ENCODE measurements at regions not wholly inside any gene's neighbourhood (a gene's known extent, or its start where the extent isn't known, plus 50 kb on each side); places are given as distances from the start of the nearest gene placed in this dataset.

- TF ChIP-seq ZNF318 (CRISPR knock-in tag; IDR thresholded peaks at IDR 0.05) (no peak; the same call in 1 of the 2 replicates), ZNF670 (CRISPR knock-in tag; IDR thresholded peaks at IDR 0.05; ENCODE audit: borderline replicate concordance) (peak; percentile 45; the same call in 1 of the 2 replicates), TIGD3 (CRISPR knock-in tag; IDR thresholded peaks at IDR 0.05; ENCODE audit: borderline replicate concordance) (peak; percentile 32; the same call in 1 of the 2 replicates), ZHX2 (IDR thresholded peaks at IDR 0.05; ENCODE audit: low read depth) (no peak), ZHX2 (CRISPR knock-in tag; IDR thresholded peaks at IDR 0.05; ENCODE audit: borderline replicate concordance) (no peak), ZBTB34 (CRISPR knock-in tag; IDR thresholded peaks at IDR 0.05) (peak; percentile 85; the same call in 1 of the 2 replicates), ZNF589 (CRISPR knock-in tag; conservative IDR thresholded peaks at IDR 0.05) (no peak), HOXA9 (CRISPR knock-in tag; IDR thresholded peaks at IDR 0.05; ENCODE audit: borderline replicate concordance) (no peak), TEAD3 (CRISPR knock-in tag; optimal IDR thresholded peaks at IDR 0.05; ENCODE audit: borderline replicate concordance) (peak; percentile 18), ZNF552 (CRISPR knock-in tag; IDR thresholded peaks at IDR 0.05; ENCODE audit: borderline replicate concordance) (peak; percentile 68; the same call in 1 of the 2 replicates), ZNF230 (CRISPR knock-in tag; IDR thresholded peaks at IDR 0.05) (peak; percentile 75; the same call in 1 of the 2 replicates)
Observed at GRCh38 chr17:30600060-30600829, 123.0 kb downstream of the GOSR1 start (continued).
